Peyer's patch (tissue), 4 donors: ENCODE measurements at regions not wholly inside any gene's neighbourhood (a gene's known extent, or its start where the extent isn't known, plus 50 kb on each side); places are given as distances from the start of the nearest gene placed in this dataset.
"Not testable (repeated sequence)": the region's sequence is repeated elsewhere in the genome, so short reads cannot be mapped to it uniquely, and the experiment has no call there.

Experiments used
- DNase-seq, 3 donors: peaks; one replicate each; pipeline ENCODE4 v3.0.0-alpha.2; 2017 to 2019
- H3K27ac ChIP-seq, 4 donors: fragments of 200-600 bp; sonication (generic); one replicate each; pipeline ENCODE4 v1.5.1; 2016 to 2019
- H3K27me3 ChIP-seq, 2 donors: fragments of 200-600 bp; sonication (generic); one replicate each; pipeline ENCODE4 v1.5.1; 2019
- H3K36me3 ChIP-seq, 3 donors: fragments of 200-600 bp; sonication (generic); one replicate each; pipeline ENCODE4 v1.5.1; 2016 to 2019
- H3K4me1 ChIP-seq, 4 donors: fragments of 200-600 bp; sonication (generic); one replicate each; pipeline ENCODE4 v1.5.1; 2016 to 2019
- H3K4me3 ChIP-seq, 4 donors: fragments of 200-600 bp; sonication (generic); 1 replicate in 3 of 4; 2 replicates in 1 of 4; pipeline ENCODE4 v1.5.1; 2016 to 2019; ENCODE audit warnings: mild to moderate bottlenecking in 1 of 4
- H3K9me3 ChIP-seq, 4 donors: fragments of 200-600 bp; sonication (generic); one replicate each; pipeline ENCODE4 v1.5.1; 2016 to 2019; ENCODE audit warnings: mild to moderate bottlenecking in 1 of 4
- POLR2A ChIP-seq, 2 donors: fragments of 450-650 bp; IDR thresholded peaks; one replicate each; pipeline ENCODE4 v1.5.1; 2017; ENCODE audit warnings: antibody characterized with exemption in 2 of 2, mild to moderate bottlenecking in 2 of 2, moderate library complexity in 2 of 2
- TF ChIP-seq, protein P1 (sequence below), 6 experiments: fragments of 450-650 bp in 4 of 6; fragments of 200-600 bp in 2 of 6; sonication (generic) in 1 of 6; IDR thresholded peaks; one replicate each; pipeline ENCODE4 v1.5.1; 2017 to 2019; ENCODE audit warnings: antibody characterized with exemption in 6 of 6, mild to moderate bottlenecking in 3 of 6, moderate library complexity in 1 of 6

DNA sequence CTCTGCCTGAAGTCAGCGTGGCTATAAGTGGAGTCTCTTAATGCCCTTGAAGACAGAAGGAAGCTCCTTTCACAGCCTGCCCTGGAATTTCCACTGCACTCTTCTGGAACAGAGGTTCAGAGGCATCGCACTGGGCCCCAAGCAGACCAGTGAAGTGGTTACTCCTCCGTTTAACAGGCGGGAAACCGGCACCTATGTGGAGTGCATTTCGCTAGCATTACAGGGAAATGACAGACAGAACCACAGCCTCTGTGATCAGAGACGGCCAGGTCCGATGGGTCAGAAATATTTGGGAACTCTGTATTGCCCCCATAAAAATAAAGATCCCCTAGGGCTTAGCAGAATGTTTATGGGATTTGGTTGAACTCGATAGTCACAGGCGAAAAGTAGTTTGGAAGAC is 406.9 kb upstream of the PRKCQ start:
- no peak for DNase-seq
- H3K4me1 ChIP-seq, result no peaks in the 10 kb centered on the region
- H3K4me3 ChIP-seq, result no peak overlapping the region
- no peaks in the 10 kb centered on the region for H3K36me3 ChIP-seq
- H3K27ac ChIP-seq, result no peak overlapping the region
- no peak for TF ChIP-seq POLR2A (IDR thresholded peaks at IDR 0.05)
- TF ChIP-seq, protein P1, sequence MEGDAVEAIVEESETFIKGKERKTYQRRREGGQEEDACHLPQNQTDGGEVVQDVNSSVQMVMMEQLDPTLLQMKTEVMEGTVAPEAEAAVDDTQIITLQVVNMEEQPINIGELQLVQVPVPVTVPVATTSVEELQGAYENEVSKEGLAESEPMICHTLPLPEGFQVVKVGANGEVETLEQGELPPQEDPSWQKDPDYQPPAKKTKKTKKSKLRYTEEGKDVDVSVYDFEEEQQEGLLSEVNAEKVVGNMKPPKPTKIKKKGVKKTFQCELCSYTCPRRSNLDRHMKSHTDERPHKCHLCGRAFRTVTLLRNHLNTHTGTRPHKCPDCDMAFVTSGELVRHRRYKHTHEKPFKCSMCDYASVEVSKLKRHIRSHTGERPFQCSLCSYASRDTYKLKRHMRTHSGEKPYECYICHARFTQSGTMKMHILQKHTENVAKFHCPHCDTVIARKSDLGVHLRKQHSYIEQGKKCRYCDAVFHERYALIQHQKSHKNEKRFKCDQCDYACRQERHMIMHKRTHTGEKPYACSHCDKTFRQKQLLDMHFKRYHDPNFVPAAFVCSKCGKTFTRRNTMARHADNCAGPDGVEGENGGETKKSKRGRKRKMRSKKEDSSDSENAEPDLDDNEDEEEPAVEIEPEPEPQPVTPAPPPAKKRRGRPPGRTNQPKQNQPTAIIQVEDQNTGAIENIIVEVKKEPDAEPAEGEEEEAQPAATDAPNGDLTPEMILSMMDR (IDR thresholded peaks at IDR 0.05), result no peak
- H3K27me3 ChIP-seq, result no peaks in the 10 kb centered on the region
- H3K9me3 ChIP-seq, result peaks cover 0 to 3% (median 0%) of the 10 kb centered on the region in 4 donors

- H3K9me3 ChIP-seq, result peaks cover 0 to 3% (median 0%) of the 10 kb centered on the region in 4 donors
- no peaks in the 10 kb centered on the region for H3K4me1 ChIP-seq
- no peak for DNase-seq
- H3K36me3 ChIP-seq, result no peaks in the 10 kb centered on the region
- H3K4me3 ChIP-seq, result no peak overlapping the region
- H3K27me3 ChIP-seq, result no peaks in the 10 kb centered on the region
- H3K27ac ChIP-seq, result no peak overlapping the region
- TF ChIP-seq POLR2A (IDR thresholded peaks at IDR 0.05), result no peak
- TF ChIP-seq, protein P1 (IDR thresholded peaks at IDR 0.05), result no peak
Measured at GRCh38 chr10:6985644-6986043, 405.6 kb upstream of the PRKCQ start.

DNA sequence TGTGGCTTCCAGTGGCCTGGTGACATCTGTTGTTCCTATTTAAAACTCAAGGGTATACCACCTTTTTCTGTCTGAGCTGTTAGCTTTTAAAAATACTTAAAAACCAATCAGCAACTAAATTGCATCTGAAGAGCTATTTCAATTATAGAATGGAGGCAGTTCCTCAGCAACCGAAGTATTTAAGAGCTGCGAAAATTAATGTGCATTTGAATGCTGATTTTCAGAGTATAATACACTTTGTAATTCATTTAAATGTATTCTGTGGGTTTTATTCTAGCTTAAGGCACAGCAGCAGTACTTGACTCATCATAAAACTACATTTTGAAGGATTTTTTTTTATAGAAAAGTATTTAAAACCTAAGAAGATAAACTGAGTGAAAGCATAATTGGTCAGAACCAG is 404.9 kb upstream of the PRKCQ start:
- DNase-seq, result no peak
- H3K27ac ChIP-seq, result no peak overlapping the region
- no peaks in the 10 kb centered on the region for H3K36me3 ChIP-seq
- TF ChIP-seq, protein P1 (IDR thresholded peaks at IDR 0.05), result no peak
- no peak for TF ChIP-seq POLR2A (IDR thresholded peaks at IDR 0.05)
- no peaks in the 10 kb centered on the region for H3K27me3 ChIP-seq
- H3K4me1 ChIP-seq, result no peaks in the 10 kb centered on the region
- peaks cover 0 to 3% (median 0%) of the 10 kb centered on the region in 4 donors for H3K9me3 ChIP-seq
- H3K4me3 ChIP-seq, result no peak overlapping the region

DNA sequence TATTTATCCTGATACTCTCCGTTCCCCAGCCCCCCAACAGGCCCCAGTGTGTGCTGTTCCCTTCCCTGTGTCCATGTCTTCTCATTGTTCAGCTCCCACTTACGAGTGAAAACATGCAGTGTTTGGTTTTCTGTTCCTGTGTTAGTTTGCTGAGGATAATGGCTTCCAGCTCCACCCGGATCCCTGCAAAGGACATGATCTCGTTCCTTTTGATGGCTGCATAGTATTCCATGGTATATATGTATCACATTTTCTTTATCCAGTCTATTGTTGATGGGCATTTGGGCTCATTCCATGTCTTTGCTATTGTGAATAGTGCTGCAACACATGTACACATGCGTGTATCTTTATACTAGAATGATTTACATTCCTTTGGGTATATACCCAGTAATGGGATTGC is 403.9 kb upstream of the PRKCQ start:
- H3K9me3 ChIP-seq, H3K27me3 ChIP-seq, H3K4me1 ChIP-seq, H3K36me3 ChIP-seq, H3K4me3 ChIP-seq, DNase-seq, H3K27ac ChIP-seq: not testable (repeated sequence)

DNA sequence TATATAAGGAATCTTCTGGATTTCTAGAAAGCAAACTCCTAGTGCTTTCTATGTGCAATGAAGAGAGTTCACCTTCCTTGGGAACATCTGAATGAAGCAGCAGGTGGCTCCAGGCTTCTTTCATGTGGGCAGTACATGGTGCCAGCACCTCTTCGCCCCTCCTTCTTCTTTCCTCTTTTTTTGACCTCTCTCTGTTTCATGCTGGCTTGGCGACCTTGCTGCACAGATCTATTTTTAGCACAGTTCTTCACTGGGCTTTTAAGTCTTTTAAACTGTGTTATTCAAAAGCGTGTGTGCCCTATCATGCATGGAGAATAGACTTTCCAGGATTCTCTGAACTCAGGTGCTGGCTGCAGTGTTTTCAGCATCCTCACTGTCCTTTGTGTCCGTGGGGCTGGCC is 400.3 kb upstream of the PRKCQ start:
- no peaks in the 10 kb centered on the region for H3K4me1 ChIP-seq
- no peaks in the 10 kb centered on the region for H3K27me3 ChIP-seq
- no peak overlapping the region for H3K27ac ChIP-seq
- DNase-seq, result no peak
- no peaks in the 10 kb centered on the region for H3K36me3 ChIP-seq
- H3K9me3 ChIP-seq, result no peaks in the 10 kb centered on the region
- TF ChIP-seq POLR2A (IDR thresholded peaks at IDR 0.05), result no peak
- TF ChIP-seq, protein P1 (IDR thresholded peaks at IDR 0.05), result no peak
- no peak overlapping the region for H3K4me3 ChIP-seq

- DNase-seq, result no peak
- no peaks in the 10 kb centered on the region for H3K27me3 ChIP-seq
- no peak for TF ChIP-seq POLR2A (IDR thresholded peaks at IDR 0.05)
- TF ChIP-seq, protein P1 (IDR thresholded peaks at IDR 0.05), result no peak
- no peak overlapping the region for H3K4me3 ChIP-seq
- H3K27ac ChIP-seq, result no peak overlapping the region
- H3K9me3 ChIP-seq, result no peaks in the 10 kb centered on the region
- no peaks in the 10 kb centered on the region for H3K4me1 ChIP-seq
- no peaks in the 10 kb centered on the region for H3K36me3 ChIP-seq
Measured at GRCh38 chr10:6979371-6979770, 399.3 kb upstream of the PRKCQ start.
